GM18861 (cell line): ENCODE measurements at regions not wholly inside any gene's neighbourhood (a gene's known extent, or its start where the extent isn't known, plus 50 kb on each side); places are given as distances from the start of the nearest gene placed in this dataset.
A peak's percentile ranks its signal among the peaks of the same experiment; 100 is the strongest.
"Not testable (repeated sequence)": the region's sequence is repeated elsewhere in the genome, so short reads cannot be mapped to it uniquely, and the experiment has no call there.

Experiments used
- ATAC-seq: cut with Tn5 transposase; IDR thresholded peaks from one replicate; pipeline ENCODE4 v1.9.1; 2021; ENCODE audit not compliant: unreplicated experiment

DNA sequence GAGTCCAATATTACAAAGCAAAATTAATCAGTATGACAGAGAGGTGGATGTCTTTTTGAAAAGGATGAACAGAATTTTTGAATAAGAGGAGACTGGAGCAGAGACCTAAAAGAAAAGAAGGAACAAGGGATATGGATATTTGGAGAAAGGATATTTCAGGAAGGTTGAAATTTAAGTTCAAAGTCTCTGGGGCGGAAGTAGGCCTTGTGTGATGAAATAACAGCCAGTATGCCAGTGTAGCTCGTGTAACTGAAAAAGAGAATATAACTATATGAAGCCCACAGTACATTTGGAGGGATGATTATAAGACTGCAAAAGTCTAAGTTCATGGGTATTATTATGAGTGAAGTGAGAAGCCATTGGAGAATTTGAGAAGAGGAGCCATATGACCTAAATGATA is 766.7 kb downstream of the GBE1 start:
- no peak for ATAC-seq

DNA sequence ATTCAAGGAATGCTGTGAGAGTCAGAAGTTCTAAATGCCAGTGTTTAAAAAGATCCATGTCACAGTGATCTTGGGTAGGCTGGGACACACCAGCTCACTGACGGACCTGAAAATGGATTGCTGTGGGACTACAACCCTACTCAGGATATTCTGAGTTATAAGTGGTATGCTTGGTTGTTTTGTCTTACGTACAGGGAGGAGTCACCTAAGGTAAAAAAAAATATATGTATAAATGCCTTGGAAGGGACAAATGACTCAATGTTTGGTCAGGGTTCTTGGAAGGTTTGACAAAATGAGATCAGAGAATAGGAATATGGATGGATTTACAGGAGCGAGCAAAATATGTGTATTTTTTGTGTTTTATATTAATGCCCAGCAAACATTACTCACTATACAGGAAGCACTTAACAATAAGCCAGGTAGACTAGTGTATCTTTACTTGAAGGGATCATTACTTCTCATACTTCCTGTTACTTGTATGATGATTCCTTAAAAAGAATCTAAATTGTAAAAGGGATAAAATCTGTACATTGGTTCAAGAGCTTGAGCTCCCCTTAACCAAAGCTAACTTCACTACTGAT is 767.3 kb downstream of the GBE1 start:
- ATAC-seq: no peak

DNA sequence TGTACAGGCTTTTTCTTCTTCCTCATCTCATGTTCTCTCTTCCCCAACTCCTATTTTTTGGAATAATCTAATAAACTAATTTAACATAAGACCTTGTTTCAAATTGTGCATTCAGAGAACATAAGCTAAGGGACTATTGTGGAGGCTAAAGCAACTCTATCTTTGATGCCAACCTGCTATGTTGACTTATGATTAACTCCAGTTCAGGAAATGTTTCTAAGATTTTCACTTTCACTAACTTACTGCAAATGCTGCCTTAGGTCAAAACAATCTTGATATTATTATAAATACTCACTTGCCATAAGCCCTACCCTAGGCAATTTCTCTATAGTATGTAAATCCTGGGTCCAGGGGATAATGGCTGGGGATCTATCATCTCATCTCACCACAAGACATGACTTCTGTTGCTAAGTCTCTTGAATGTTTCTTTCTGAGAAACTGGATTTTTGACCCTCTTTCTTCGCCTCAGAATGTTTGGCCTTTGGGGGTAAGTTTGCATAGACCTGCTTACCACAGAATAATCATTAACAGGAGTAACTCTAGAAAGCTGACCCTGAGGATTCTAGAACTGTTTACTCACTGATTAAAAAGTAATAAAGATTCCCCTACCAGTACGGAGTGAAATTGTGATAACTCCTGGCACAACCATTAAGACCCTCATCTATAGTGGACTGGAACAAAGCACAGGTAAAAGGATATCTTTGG is 768.1 kb downstream of the GBE1 start:
- peak; percentile 75 for ATAC-seq

DNA sequence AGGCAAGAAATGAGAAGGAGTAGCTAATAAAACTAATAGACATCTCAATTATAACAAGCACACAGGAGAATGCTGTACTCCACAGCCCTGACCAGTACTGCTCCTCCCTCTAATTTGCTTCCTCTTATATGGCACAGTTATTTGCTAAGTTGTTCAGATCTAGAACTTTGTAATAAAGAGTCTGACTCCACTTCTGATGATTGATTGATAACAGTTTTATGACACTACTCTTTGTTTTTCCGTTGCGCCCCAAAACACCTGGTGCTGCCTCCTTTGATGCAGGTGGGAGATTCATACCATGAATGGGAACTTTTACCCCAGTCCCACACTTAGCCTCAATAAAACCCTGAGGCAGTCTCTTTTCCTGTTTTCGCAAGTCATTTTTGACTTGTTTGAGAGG is 777.7 kb downstream of the GBE1 start:
- no peak for ATAC-seq

DNA sequence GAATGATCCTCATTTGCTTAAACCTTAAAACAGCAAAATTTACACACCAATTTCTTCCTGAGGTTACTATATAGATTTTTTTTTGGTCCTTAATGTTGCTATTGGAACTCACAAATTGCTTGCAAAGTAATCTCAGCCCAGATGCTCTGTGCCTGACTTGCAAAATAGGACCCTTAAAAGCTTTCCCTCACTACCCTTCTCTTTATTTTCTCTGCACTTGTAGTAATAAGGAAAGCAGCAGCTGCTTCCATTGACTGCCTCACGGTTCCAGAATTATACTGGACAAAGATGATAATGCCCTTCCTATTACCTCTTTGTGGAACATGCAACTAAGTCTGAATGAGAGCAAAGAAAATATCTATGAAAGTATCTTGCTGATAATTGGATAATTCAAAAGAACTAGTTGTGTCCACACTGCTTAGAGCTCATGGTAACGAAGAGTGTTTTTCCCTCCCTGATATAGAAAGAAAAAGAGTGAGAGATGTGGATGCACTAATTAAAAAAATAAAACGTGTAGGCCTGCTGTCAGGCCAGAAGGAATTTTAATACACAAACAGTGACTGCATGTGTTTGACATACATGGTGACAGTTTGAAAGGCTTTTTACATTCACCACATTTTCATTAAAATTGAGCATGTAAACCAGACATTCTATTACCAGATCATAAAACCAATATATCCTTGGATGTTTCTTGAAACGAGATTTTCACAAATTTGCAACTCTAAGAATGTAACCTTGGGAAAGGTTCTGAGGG is 783.1 kb downstream of the GBE1 start:
- no peak for ATAC-seq

DNA sequence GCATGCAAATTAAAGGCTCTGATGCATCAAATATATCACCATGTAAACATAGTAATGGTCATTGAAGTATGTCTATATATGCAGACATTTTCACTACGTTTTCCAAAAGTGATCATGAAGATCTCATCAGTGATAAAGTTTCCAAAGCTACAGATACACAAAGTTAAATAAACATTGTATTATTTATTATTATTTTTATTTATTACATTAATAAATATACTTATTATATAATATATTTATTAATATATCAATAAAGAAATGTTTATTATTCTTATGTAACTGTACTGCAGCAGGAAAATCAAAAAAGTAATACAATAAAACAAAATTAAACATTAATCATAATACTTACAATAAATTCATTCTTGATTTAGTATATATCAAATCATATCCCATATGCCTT is 791.2 kb downstream of the GBE1 start:
- no peak for ATAC-seq

DNA sequence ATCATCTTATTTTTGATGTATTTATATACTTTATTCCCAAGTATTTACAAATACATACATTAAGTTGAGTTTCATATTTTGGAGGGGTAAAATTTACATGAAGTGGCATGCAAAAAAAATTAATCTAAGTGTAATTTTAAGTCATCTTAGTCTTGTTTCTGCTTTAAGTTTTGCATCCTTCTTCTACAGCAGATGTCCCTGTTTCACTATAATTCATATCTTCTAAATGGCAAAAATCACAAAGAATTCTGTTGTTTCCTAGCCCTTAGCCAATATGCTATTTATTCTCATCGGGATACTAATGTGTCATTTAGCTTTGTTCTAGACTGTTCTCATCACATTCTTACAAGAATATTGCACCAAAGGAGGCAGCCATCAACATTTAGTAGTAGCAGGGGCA is 831.9 kb downstream of the GBE1 start:
- ATAC-seq: no peak

DNA sequence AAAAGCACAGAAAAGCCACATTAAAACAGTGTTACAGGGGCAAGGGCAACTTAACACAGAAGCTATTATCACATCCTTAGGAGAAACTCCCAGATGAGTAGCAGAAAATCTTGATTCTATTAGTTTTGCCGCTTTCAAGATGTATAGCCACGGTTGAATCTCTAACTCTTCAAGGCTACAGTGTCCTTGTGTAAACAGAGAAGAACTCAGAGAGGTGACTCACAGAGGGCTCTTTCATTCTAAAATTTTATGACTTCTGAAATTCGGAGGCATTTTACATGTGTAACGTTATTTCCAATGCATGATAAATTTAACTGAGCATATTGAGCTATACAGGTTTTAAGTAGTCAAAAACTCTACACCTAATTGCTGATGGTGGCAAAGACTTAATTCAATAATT is 846.6 kb downstream of the GBE1 start:
- ATAC-seq: no peak

DNA sequence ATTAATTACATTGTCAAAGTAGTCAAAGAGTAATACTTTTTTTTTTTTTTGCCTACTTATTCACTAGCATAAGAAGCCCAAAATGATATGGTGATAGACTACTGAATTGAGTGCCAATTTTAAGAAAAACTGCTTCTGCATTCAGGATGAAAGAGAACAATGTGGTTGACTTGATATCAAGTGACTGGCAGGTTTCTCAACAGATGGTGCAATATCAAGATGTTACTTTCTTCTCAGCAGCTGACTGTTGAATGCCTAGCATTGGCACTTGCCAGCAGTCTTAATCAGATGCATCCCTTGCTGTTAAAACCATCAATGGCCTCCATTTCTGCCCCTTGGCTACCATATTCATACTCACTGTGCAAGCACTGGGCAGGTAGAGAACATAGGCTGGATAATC is 863.2 kb downstream of the GBE1 start:
- no peak for ATAC-seq

DNA sequence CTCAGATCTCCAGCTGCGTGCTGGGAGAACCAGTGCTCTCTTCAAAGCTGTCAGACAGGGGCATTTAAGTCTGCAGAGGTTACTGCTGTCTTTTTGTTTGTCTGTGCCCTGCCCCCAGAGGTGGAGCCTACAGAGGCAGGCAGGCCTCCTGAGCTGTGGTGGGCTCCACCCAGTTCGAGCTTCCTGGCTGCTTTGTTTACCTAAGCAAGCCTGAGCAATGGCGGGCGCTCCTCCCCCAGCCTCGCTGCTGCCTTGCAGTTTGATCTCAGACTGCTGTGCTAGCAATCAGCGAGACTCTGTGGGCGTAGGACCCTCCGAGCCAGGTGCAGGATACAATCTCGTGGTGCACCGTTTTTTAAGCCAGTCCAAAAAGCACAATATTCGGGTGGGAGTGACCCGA is 864.4 kb downstream of the GBE1 start:
- not testable (repeated sequence) for ATAC-seq

DNA sequence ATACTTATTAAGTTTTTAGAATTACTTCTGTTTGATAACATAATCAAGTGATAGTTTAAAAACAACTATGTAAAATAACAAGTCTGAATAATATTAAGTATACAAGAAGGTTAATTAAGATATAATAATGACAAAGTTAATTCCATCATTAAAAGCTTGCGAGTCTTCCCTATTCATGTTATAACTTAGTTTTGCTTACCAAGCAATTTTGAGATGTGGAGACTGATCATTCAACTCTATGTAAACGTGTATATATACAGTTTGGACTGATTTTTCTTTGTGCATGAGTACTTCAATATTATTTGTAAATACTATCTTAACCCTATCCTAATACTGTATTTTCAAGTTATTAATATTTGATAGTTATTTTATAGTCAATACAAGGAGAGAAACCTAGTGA is 870.9 kb downstream of the GBE1 start:
- ATAC-seq: no peak

DNA sequence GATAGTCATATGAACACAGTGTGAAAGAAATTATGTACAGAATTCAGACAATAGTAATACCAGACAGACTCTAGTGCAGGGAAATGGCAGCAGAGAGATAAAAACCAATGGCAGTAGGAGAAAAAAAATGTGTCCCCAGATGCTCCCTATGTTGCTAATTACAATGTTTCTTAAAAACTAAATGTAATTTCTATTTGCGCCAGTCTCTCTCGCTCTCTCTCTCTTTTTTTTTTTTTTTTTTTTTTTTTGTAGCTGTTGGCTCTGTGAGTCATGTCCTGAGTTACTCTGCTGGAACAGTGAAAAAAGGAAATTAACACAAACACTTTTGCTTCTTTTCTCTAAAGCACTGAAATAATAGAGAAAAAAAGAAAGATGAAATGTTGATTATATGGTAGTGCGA is 871.9 kb downstream of the GBE1 start:
- no peak for ATAC-seq

DNA sequence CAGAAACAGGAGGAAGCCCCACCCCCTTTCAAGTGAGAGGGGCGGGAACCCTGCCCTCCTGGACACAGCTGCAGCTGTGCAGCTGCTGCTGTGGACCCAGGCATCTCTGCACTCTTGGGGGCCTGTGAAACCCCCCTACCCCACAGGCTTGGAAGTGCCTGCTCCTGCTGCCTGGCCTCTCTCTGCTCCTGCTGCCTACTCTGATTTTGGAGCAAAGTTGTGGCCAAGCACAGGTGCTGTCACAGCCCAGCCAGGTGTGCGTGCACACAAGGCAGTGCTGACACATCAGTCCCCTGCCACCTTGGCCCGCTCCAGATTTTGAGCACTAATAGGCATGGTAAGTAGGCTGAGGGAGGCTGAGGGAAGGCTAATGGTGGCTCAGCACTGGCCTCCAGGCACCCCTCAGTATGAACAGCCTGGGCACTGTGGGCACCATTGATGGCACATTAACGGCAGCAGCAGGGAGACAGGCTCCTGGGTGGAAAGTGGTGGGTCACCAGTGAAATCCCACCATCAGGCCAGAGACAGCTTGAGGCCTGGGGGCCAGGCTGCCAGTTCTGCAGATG is 890.9 kb downstream of the GBE1 start:
- no peak for ATAC-seq

DNA sequence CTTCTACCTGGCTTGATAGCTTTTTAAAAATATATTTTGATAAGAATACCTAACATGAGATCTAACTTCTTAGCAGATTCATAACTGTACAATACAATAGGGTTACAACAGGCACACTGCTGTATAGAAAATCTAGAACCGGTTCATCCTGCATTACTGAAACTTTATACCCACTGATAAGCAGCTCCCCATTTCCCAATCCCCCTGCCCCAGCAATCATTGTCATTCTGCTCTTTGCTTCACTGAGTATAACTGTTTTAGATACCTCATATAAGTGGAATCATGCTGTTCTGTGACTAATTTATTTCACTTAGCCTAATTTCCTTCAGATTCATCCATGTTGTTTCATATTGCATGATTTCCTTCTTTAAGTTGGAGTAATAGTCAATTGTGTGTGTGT is 906.0 kb downstream of the GBE1 start:
- no peak for ATAC-seq

DNA sequence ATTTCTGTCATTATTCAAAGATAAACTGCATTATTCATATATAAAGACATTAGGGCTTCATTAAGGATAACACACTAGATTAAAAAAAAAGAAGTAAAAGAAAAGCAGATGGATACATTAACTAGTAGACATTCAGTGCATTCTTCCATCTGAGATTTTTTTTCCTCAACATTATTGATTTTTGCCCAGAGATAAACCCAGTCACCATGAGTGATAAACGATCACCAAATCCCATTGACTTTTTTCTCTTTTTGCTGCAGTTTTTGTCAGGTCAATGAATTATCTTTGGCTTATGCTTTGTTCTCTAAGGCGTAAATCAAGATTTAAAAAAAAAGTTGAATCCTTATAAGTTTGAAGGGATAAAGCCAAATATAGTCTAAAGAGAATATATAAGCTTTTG is 925.0 kb downstream of the GBE1 start:
- no peak for ATAC-seq

DNA sequence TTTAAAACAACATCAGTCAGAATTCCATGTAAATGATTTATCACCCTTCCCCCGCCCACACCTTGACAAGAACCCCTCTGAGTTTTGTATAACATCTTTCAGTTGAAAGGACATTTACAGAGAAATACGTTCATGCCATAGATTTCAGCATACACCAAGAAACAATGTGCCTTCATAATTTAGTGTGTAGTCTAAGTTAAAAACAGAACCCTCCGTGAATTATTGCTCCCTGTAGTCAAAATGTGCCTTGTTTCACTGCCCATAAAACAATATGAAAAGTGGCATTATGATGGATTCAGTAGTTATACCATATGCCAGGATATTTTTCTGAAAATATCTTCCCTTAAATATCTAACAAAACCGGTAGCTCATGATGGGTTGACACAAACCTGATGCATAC is 953.9 kb downstream of the GBE1 start:
- ATAC-seq: no peak

DNA sequence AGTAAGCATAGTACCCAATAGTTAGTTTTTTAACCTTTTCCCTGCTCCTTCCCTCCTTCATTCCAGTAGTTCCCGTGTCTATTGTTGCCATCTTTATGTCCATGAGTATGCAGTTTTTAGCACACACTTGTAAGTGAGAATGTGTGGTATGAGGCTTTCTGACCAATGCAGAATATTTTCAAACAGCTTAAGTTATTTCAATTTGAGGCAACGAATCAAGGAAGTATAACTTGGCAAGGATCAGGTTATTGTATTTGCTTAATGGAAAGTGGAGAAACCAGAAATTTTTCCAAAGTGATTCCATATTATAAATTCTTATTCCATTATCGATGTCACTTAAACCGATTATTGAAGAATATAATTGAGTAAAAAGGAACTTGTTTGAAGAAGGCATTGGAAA is 954.8 kb downstream of the GBE1 start:
- ATAC-seq: no peak

DNA sequence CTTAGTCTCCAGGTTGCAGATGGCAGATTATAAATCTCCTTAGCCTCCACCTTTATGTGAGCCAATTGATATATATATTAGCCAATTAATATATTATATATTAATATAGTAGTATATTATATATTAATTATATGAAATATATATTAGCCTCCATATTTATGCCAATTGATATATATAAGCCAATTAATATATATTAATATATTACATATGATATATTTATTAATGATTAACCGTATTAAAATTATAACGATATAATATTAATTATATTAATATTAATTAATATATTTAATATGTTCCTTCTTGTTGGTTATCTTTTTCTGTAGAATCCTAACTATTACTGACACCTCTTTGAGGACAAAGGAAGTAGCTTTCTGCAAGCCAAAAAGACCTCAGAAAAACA is 972.5 kb downstream of the GBE1 start:
- ATAC-seq: no peak

DNA sequence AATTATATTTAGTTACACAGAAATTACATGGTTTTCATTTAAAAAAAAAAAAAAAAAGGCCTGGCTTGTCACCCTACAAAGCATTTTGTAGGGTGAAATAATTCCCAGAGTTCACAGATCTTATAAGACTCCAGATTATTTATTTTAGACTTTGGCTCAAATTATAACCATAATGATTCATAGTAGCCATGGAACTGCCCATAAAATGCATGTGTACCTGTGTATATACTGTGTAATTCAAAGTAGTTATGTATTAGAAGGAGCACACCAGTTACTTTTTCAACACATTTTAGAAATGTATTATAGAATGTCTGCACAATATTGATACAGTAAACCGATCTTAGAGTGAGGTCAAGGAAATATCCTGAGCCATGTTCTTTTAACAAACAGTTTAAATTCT is 975.6 kb downstream of the GBE1 start:
- no peak for ATAC-seq

DNA sequence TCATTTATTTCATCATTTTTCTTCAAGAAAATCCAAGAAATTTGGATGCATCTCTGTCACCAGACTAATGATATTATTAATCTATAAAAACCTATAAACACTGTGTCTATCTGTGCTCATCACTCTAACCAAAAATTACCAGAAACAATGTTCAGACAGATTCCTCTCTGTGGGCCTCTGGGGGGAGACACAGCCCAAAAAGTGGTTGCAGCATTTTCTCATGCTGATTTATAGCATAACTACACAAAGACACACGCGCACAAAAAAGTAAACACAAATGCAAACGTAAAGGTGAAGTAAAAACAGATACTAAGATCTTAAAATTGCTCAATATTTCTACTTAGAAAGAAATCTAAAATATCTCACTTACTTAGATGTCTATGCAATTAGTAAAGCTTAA is 976.0 kb downstream of the GBE1 start:
- ATAC-seq: no peak

DNA sequence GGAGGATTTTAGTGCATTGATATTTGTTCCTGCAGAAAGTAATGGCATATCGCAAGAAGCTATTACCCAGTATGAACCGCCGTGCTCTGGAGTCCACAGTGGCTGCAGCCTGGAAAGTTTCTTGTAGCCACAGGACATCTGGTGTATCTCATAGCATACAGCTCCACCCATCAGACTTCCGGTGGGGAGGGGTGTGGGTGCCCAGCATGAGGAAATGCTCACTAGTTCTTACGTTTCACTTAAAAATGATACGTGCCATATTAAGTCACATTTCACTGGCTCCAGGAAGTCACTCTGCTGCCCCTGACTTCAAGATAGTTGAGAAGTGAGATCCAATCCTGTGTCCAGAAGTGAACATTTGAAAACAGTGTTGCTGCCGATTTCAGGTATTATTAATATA is 990.4 kb downstream of the GBE1 start:
- no peak for ATAC-seq
